ENCODE measurements at regions not wholly inside any gene's neighbourhood (a gene's known extent, or its start where the extent isn't known, plus 50 kb on each side); places are given as distances from the start of the nearest gene placed in this dataset.

DNA sequence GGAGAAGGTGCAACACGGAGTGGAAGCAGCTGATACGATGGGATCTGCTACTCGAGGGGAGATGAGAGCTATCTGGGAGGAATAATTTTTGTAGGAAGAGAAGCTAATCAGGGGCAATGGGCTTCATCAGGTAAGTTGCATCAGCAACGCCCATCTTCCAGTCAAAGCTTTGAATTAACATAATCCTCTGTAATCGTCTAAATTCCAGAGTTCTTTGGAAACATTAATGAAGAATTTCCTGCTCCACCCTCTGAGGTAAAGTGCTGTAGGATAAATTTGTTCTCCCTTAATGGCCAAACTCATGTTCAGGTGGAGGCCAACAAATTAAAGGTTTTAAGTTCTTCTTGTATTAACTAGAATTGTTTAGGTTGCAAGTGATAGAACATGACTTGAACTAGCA lies 94.0 kb upstream of the KAZN start:
- Histone ChIP-seq H3K9ac (replicated peaks; ENCODE audit: extremely low read depth, insufficient read depth, low read length) (no peak overlapping the region), H3K9me1 (replicated peaks; ENCODE audit: control insufficient read depth, extremely low read depth, insufficient read depth, low read length) (no peaks in the 10 kb centered on the region), H4K20me1 (replicated peaks; ENCODE audit: control insufficient read depth, extremely low read depth, insufficient read depth, low read length) (no peaks in the 10 kb centered on the region), H3K4me1 (ENCODE audit: control insufficient read depth, extremely low read depth, insufficient read depth, low read length) (no peaks in the 10 kb centered on the region), H3K27ac (ENCODE audit: insufficient read depth, low read depth, low read length) (no peak overlapping the region), H3K79me2 (ENCODE audit: control insufficient read depth, insufficient read depth, low read length) (no peaks in the 10 kb centered on the region), H3K4me2 (ENCODE audit: insufficient read depth, low read length) (no peak overlapping the region), H3K9me3 (replicated peaks; ENCODE audit: control insufficient read depth, insufficient read depth, low read length) (peaks cover 5% of the 10 kb centered on the region), H3K4me3 (replicated peaks in 1 of 3; ENCODE audit: insufficient read depth in 1 of 3, low read depth in 1 of 3, low read length in 3 of 3) (no peak overlapping the region), H3K36me3 (ENCODE audit: control insufficient read depth in 2 of 2, extremely low read depth in 1 of 2, insufficient read depth in 2 of 2, low read length in 2 of 2) (no peaks in the 10 kb centered on the region), H2AFZ (ENCODE audit: low read depth, low read length) (no peak overlapping the region), H3K27me3 (ENCODE audit: control insufficient read depth in 2 of 2, insufficient read depth in 2 of 2, low read length in 2 of 2) (no peaks in the 10 kb centered on the region)
- FAIRE-seq (no peak), DNase-seq (ENCODE audit: low read depth, low spot score) (no peak)
- no TSS peak for BruUV-seq (replicated peaks)
- TF ChIP-seq EZH2 (IDR thresholded peaks at IDR 0.05; ENCODE audit: borderline replicate concordance, low read depth, low read length, severe bottlenecking) = no peak
- no peak for TF ChIP-seq POLR2A (IDR thresholded peaks at IDR 0.05; ENCODE audit: low read depth, low read length)
- TF ChIP-seq POLR2AphosphoS5 (IDR thresholded peaks at IDR 0.05; ENCODE audit: insufficient read depth, low read depth, low read length) = no peak
- no peak for TF ChIP-seq JUN (IDR thresholded peaks at IDR 0.05; ENCODE audit: borderline replicate concordance, insufficient read depth, insufficient read length, low read depth)
- no peak for TF ChIP-seq FOS (IDR thresholded peaks at IDR 0.05; ENCODE audit: borderline replicate concordance, insufficient read depth, low read length)
- TF ChIP-seq MYC (IDR thresholded peaks at IDR 0.05; ENCODE audit: low read depth, low read length) = no peak
- TF ChIP-seq, protein P1, sequence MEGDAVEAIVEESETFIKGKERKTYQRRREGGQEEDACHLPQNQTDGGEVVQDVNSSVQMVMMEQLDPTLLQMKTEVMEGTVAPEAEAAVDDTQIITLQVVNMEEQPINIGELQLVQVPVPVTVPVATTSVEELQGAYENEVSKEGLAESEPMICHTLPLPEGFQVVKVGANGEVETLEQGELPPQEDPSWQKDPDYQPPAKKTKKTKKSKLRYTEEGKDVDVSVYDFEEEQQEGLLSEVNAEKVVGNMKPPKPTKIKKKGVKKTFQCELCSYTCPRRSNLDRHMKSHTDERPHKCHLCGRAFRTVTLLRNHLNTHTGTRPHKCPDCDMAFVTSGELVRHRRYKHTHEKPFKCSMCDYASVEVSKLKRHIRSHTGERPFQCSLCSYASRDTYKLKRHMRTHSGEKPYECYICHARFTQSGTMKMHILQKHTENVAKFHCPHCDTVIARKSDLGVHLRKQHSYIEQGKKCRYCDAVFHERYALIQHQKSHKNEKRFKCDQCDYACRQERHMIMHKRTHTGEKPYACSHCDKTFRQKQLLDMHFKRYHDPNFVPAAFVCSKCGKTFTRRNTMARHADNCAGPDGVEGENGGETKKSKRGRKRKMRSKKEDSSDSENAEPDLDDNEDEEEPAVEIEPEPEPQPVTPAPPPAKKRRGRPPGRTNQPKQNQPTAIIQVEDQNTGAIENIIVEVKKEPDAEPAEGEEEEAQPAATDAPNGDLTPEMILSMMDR (IDR thresholded peaks at IDR 0.05; ENCODE audit: extremely low read depth in 1 of 2, insufficient read depth in 1 of 2, low read depth in 1 of 2, low read length in 2 of 2) = no peak
- TF ChIP-seq, protein P2, sequence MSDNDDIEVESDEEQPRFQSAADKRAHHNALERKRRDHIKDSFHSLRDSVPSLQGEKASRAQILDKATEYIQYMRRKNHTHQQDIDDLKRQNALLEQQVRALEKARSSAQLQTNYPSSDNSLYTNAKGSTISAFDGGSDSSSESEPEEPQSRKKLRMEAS (IDR thresholded peaks at IDR 0.05; ENCODE audit: insufficient read depth, insufficient read length) = no peak
- no peak for TF ChIP-seq GATA2 (IDR thresholded peaks at IDR 0.05; ENCODE audit: insufficient read depth, insufficient read length, low read depth, low read length)
- dilution Hi-C loops (cut with MboI; ENCODE audit: extremely low pct_ligation_motif_present, low sequenced_read_pairs) = no loop called here
- POLR2A ChIA-PET = no interaction called here
- intact Hi-C loops (cut with micrococcal nuclease) = no loop called here
- CTCF ChIA-PET = no interaction called here
